ENCODE measurements at regions not wholly inside any gene's neighbourhood (a gene's known extent, or its start where the extent isn't known, plus 50 kb on each side); places are given as distances from the start of the nearest gene placed in this dataset.

DNA sequence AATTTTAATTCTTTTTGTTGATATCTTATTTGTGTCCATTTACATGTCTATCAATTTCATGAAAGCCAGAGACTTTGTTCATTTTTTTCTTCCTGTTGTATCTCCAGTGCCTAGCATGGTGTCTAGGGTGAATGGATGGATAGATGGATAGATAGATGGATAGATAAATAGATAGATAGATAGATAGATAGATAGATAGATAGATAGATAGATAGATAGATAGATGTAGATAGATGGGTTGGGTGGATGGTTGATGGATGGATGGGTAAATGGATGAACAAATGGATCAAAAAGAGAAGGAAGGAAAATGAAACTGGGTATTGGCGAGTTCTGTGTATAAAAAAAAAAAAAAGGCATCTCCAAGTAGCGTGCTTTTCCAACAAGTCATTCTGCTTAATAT is 120.5 kb downstream of the FAM124B start:
- Mint-ChIP-seq H3K4me3 (no peak overlapping the region), H3K4me1 (no peaks in the 10 kb centered on the region), H3K9me3 (no peaks in the 10 kb centered on the region), H3K36me3 (no peaks in the 10 kb centered on the region), H3K27me3 (ENCODE audit: low read depth in 3 of 3) (peaks cover 4 to 12% (median 4%) of the 10 kb centered on the region in 3 donors), H3K27ac (no peak overlapping the region)
- no peak for DNase-seq

DNA sequence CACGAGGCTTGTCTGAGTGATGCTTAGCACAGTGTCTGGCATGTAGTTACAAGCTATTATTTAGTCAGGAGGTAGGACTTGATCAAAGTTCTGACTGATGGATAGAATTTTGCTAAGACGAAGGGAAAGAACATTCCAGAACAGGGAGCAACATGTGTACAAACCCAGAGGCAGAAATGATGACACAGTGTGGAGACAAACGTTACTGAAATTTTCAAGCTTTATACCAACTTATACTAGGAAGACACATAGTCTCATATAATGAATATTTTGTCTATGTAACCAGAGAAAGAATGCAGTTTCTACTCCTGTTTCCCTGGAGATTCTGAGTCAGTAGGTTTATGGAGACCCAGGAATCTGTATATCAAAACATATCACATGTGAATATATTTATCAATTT is 123.4 kb downstream of the FAM124B start:
- H3K4me3 Mint-ChIP-seq, result no peak overlapping the region
- H3K27me3 Mint-ChIP-seq (ENCODE audit: low read depth in 3 of 3), result peaks cover 2 to 9% (median 4%) of the 10 kb centered on the region in 3 donors
- H3K36me3 Mint-ChIP-seq, result no peaks in the 10 kb centered on the region
- no peaks in the 10 kb centered on the region for H3K9me3 Mint-ChIP-seq
- H3K4me1 Mint-ChIP-seq, result no peaks in the 10 kb centered on the region
- DNase-seq, result no peak
- no peak overlapping the region for H3K27ac Mint-ChIP-seq

DNA sequence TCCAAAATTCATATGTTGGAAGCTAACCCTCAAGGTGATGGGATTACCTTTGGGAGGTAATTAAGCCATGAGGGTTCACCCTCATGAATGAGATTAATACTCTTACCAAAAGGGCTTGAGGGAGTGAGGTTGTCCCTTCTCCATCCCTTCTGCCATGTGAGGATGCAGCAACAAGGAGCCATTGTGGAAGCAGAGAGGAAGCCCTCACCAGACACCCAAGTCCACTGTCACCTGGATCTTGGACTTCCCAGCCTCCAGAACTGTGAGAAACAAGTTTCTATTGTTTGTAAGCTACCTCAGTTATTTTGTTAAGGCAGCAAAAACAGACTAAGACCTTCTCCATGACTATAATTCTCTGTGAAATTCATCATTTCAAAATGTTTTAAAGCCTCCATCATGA is 125.7 kb downstream of the FAM124B start:
- Mint-ChIP-seq H3K27ac (no peak overlapping the region), H3K27me3 (ENCODE audit: low read depth in 3 of 3) (peaks cover 2 to 5% (median 4%) of the 10 kb centered on the region in 3 donors)
- no peak for DNase-seq

DNA sequence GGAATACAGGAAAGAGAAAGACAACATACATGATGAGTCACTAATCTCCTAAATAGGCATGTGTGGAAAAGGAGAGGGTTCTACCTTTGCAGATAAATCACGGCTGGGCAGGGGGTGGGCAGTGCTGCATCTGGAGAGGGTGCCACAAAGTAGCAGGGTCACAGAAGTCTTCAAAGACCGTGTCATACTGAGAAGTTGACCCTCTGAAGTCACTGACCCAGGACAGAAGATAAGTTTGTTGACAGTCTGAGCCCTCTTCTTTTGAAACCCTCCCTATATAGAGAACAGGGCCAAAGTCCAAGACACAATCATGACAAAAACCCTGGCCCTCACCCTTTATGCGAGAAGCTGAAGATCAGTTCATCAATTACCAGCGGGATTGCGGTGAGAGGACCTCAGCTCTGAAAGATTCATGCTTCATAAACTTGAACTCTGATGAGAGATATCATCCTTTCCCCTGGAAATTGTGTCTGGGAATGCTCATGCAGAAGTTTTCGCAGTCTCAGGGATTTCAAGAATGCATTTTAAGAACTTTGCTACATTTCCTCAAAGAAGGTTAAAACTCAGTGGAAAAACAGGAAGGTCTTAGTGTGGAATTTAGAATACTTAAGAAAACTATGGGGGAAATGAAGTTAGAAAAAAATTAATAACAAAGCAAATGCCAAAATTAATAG is 129.5 kb downstream of the FAM124B start:
- no peaks in the 10 kb centered on the region for H3K9me3 Mint-ChIP-seq
- DNase-seq, result no peak
- H3K4me3 Mint-ChIP-seq, result no peak overlapping the region
- no peaks in the 10 kb centered on the region for H3K4me1 Mint-ChIP-seq
- peaks cover 0 to 6% (median 2%) of the 10 kb centered on the region in 3 donors for H3K27me3 Mint-ChIP-seq (ENCODE audit: low read depth in 3 of 3)
- H3K27ac Mint-ChIP-seq, result no peak overlapping the region
- no peaks in the 10 kb centered on the region for H3K36me3 Mint-ChIP-seq

More for the DNA sequence above, 125.7 kb downstream of the FAM124B start:
- Mint-ChIP-seq H3K4me3 (no peak overlapping the region), H3K36me3 (no peaks in the 10 kb centered on the region), H3K9me3 (no peaks in the 10 kb centered on the region), H3K4me1 (no peaks in the 10 kb centered on the region)

DNA sequence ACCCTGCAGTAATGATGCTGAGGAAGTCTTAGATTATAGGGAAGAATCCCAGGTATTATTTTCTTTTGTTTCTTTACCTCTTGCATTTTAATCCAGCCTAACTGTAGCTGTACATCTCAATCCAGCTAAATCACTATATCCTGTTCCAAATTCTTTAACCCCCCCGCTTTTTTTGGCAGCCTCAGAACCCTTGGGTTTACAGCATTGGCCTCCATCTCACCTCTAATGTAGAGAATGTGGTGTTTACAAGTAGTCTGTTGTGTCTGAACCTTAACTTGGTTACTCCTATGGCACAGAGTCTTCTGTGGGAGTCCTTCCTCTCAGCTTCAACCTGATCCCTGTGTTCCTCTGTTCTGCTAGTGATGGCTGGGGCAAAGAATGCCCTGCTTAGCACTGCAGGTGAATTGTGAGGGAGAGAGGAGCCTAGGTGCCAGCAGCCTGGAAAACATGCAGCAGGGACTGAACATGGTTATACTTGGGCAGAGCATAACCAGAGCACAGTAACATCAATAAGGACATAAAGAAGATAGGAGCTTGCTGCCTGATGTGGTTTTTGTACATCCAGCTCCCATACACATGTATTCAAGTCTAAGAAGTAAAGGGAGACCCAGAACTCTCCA is 130.2 kb downstream of the FAM124B start:
- H3K4me1 Mint-ChIP-seq, result no peaks in the 10 kb centered on the region
- H3K27ac Mint-ChIP-seq, result no peak overlapping the region
- no peak for DNase-seq
- no peak overlapping the region for H3K4me3 Mint-ChIP-seq
- H3K36me3 Mint-ChIP-seq, result no peaks in the 10 kb centered on the region
- peaks cover 0 to 6% (median 2%) of the 10 kb centered on the region in 3 donors for H3K27me3 Mint-ChIP-seq (ENCODE audit: low read depth in 3 of 3)
- no peaks in the 10 kb centered on the region for H3K9me3 Mint-ChIP-seq

DNA sequence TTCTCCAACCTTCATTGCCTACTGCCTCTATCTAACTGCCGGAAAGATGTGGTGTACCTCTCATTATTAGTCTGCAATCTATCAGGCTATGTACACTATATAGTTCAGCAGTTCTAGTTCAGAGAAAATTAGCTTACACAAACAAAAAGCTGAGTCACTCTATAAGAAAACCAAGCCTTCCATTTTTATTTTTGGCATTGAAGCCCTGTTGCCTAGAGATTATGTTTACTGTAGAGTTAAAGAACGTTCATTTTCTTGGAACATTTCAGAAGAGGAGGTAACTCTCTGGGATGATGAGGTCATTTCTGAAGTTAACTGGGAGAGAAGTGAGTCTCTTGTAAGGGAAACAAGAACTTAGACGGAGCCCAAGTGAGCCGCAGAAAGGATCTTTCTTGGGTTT is 133.5 kb downstream of the FAM124B start:
- Mint-ChIP-seq H3K4me3 (no peak overlapping the region), H3K9me3 (no peaks in the 10 kb centered on the region), H3K27me3 (ENCODE audit: low read depth in 3 of 3) (peaks cover 2 to 13% (median 4%) of the 10 kb centered on the region in 3 donors), H3K4me1 (no peaks in the 10 kb centered on the region), H3K36me3 (no peaks in the 10 kb centered on the region), H3K27ac (no peak overlapping the region)
- no peak for DNase-seq

DNA sequence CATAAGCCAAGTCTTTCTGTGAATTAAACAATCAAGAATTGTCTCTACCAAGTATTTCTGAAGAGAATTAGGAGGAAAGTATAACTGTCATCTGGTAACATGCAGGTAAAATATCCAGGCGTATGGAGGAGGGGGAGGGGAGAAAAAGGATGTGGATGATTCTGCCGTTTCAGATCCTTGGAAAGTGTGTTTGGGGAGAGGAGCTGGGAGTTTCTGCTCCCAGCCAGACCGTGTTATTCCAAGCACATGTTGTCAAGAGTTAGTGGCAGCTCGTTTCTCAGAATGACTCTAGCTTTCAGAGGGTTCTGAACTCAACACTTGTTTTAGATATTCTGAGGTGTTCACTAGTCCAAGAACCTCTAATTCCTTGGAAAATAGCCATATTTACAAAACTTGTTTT is 137.6 kb downstream of the FAM124B start:
- Mint-ChIP-seq H3K27ac (no peak overlapping the region), H3K4me1 (no peaks in the 10 kb centered on the region), H3K4me3 (no peak overlapping the region), H3K36me3 (no peaks in the 10 kb centered on the region), H3K27me3 (ENCODE audit: low read depth in 3 of 3) (peaks cover 2 to 10% (median 2%) of the 10 kb centered on the region in 3 donors), H3K9me3 (no peaks in the 10 kb centered on the region)
- DNase-seq, result no peak

DNA sequence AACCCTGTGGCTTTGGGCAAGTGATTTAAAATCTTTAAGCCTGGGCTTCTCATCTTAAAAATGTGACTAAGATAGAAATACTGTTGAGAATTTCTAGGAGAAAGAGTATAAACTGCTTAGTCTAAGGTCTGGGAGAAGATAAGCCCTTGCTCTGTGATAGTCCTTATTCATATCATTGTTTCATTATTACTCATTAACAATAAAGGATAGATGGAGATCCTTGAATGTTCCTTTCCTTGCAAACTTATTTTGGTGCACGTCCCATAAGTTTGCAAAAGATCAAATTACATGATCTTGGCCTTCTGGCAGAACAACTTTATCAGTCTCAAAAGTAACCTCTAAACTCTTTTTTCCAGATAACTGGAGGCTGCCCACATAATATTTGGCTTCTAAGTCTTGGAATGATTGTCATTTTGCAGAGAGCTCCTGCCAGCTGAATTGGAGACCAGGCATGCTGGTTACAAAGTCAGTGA is 138.3 kb downstream of the FAM124B start:
- H3K9me3 Mint-ChIP-seq, result no peaks in the 10 kb centered on the region
- no peak for DNase-seq
- no peak overlapping the region for H3K4me3 Mint-ChIP-seq
- no peak overlapping the region for H3K27ac Mint-ChIP-seq
- no peaks in the 10 kb centered on the region for H3K36me3 Mint-ChIP-seq
- H3K4me1 Mint-ChIP-seq, result no peaks in the 10 kb centered on the region
- H3K27me3 Mint-ChIP-seq (ENCODE audit: low read depth in 3 of 3), result peaks cover 2 to 10% (median 2%) of the 10 kb centered on the region in 3 donors

DNA sequence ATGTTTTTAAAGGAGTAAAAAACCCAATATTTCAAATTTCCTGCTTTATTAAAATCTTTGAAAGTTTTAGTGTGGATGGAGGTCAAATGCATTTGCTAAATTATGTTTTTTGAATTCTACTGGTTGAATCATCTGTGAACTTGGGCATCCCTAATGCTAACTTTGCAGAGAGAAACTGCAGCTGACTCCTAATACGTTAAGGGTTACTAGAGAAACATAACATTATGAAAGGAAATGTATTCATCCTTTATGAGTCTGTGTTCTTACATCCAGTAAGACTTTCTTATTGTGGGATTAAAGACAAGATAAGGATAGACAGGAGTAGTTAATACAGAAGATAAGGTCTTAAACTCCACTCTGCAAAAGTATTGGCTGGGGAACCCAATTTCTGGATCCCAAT is 140.6 kb downstream of the FAM124B start:
- Mint-ChIP-seq H3K4me3 (no peak overlapping the region), H3K27me3 (ENCODE audit: low read depth in 3 of 3) (peaks cover 2 to 10% (median 2%) of the 10 kb centered on the region in 3 donors), H3K36me3 (no peaks in the 10 kb centered on the region), H3K4me1 (no peaks in the 10 kb centered on the region), H3K9me3 (no peaks in the 10 kb centered on the region), H3K27ac (no peak overlapping the region)
- DNase-seq, result no peak

DNA sequence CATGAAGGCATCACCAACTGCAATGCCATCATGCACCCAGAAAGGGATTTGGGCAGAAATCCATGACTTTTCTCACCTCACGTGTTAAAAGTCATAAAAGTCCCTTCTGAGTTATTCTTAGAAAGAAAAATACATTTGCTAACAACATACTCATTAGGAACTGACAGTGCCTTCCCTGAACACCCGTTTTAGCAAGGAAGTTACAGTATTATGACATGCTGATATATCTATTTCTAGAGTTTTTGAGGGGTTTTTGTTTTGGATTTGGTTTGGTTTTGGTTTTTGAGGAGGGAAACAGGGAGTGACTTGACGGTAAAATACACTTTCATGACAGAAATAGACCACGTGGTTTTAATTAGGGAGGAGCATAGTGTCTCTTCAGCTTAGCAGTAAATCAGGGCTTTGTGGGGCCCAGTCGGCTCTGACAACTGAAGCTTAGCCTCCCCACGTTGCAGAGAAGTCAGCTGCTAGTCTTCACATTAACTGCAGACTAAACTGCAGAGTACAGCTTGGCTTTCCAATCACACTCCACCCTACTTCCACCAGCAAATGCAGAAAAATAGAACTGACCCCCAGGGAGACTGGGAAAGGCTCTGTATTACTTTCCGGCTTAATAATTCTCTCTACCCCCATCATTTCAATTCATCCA is 141.4 kb downstream of the FAM124B start:
- Mint-ChIP-seq H3K4me1 (no peaks in the 10 kb centered on the region), H3K27ac (no peak overlapping the region), H3K9me3 (no peaks in the 10 kb centered on the region), H3K4me3 (peak overlapping the region in 1 of 5 donors; percentile 23), H3K27me3 (ENCODE audit: low read depth in 3 of 3) (peaks cover 0 to 9% (median 2%) of the 10 kb centered on the region in 3 donors), H3K36me3 (no peaks in the 10 kb centered on the region)
- DNase-seq, result no peak

DNA sequence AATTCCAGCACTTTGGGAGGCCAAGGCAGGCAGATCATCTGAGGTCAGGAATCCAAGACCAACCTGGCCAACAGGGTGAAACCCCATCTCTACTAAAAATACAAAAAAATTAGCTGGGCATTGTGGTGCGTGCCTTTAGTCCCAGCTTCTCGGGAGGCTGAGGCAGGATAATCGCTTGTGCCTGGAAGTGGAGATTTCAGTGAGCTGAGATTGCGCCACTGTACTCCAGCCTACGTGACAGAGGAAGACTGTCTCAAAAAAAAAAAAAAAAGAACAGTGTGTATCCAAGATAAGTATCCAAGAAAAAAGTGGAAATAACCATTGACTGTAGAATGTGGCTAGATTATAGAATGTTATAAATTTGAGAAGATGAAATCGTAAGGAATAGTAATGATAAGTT is 142.1 kb downstream of the FAM124B start:
- no peak overlapping the region for H3K4me3 Mint-ChIP-seq
- peaks cover 1 to 9% (median 2%) of the 10 kb centered on the region in 3 donors for H3K27me3 Mint-ChIP-seq (ENCODE audit: low read depth in 3 of 3)
- no peak overlapping the region for H3K27ac Mint-ChIP-seq
- no peaks in the 10 kb centered on the region for H3K36me3 Mint-ChIP-seq
- DNase-seq, result no peak
- no peaks in the 10 kb centered on the region for H3K9me3 Mint-ChIP-seq
- H3K4me1 Mint-ChIP-seq, result no peaks in the 10 kb centered on the region

DNA sequence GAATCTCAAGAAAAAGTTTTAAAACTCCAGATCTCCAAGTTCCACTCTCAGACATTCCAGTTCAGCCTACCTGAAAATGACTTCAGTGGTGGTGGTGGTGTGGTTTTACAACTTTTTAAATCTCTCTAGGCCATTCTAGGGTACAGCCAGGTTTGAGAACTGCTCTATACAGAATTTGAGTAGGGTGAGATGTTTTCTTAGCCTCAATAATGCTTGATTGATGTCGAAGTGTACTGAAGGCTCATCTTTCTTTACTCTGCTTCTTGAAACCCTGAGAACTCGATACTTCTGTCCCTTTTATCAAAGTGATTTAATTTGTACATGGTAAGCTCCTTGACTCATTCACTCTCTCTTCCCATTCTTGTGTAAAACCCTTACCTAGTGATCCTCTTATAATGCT is 143.8 kb downstream of the FAM124B start:
- no peak overlapping the region for H3K27ac Mint-ChIP-seq
- peaks cover 0 to 9% (median 7%) of the 10 kb centered on the region in 3 donors for H3K27me3 Mint-ChIP-seq (ENCODE audit: low read depth in 3 of 3)
- no peak overlapping the region for H3K4me3 Mint-ChIP-seq
- no peak for DNase-seq
- no peaks in the 10 kb centered on the region for H3K36me3 Mint-ChIP-seq
- no peaks in the 10 kb centered on the region for H3K4me1 Mint-ChIP-seq
- no peaks in the 10 kb centered on the region for H3K9me3 Mint-ChIP-seq

DNA sequence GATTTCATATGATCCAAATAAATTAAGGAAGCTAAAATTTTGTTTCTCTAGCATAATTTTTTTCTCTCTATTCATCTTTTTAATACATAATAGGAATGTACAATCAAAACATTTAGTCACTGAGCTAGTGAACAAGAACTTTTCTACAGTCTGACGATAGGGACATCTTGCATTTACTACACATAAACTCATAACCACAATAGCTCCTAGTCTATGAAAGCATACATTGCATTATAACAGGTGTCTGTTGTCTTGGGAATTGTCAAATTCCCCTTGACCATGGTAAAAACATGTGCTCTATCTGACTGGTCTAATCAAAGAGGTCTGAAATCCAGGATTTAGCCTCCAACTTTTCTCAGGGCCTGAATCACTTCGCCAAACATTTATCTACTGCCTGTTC is 144.8 kb downstream of the FAM124B start:
- Mint-ChIP-seq H3K4me3 (no peak overlapping the region), H3K27ac (no peak overlapping the region), H3K4me1 (no peaks in the 10 kb centered on the region), H3K27me3 (ENCODE audit: low read depth in 3 of 3) (peaks cover 0 to 9% (median 7%) of the 10 kb centered on the region in 3 donors), H3K36me3 (no peaks in the 10 kb centered on the region), H3K9me3 (no peaks in the 10 kb centered on the region)
- DNase-seq, result no peak

DNA sequence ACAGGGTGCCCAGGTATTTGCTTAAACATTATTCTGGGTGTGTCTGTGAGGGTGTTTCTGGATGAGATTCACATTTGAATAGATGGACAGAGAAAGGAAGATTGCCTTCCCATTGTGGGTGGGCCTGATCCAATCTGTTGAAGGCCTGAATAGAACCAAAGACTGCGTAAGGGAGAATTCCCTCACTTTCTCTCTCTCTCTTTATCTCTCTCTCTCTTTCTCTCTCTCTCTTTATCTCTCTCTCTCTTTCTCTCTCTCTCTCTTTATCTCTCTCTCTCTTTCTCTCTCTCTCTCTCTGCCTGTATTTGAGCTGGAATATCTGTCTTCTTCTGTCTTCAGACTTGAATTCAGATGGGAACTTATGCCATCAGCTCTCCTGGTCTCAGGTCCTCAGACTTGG is 148.4 kb downstream of the FAM124B start:
- no peaks in the 10 kb centered on the region for H3K4me1 Mint-ChIP-seq
- H3K4me3 Mint-ChIP-seq, result no peak overlapping the region
- H3K27ac Mint-ChIP-seq, result no peak overlapping the region
- no peak for DNase-seq
- peaks cover 1 to 7% (median 6%) of the 10 kb centered on the region in 3 donors for H3K27me3 Mint-ChIP-seq (ENCODE audit: low read depth in 3 of 3)
- H3K36me3 Mint-ChIP-seq, result no peaks in the 10 kb centered on the region
- H3K9me3 Mint-ChIP-seq, result no peaks in the 10 kb centered on the region

All from immature natural killer cell (primary cell).